BE2C (cell line): ENCODE measurements at regions not wholly inside any gene's neighbourhood (a gene's known extent, or its start where the extent isn't known, plus 50 kb on each side); places are given as distances from the start of the nearest gene placed in this dataset.

Source experiments
- DNase-seq: peaks from one replicate; pipeline ENCODE4 v3.0.0-alpha.2; 2020
- H3K27me3 ChIP-seq: fragments of 250-450 bp; sonication (Bioruptor Pico); 2 replicates; pipeline ENCODE4 v1.5.1; 2020; ENCODE audit warnings: mild to moderate bottlenecking
- H3K36me3 ChIP-seq: fragments of 250-450 bp; sonication (Bioruptor Pico); 2 replicates; pipeline ENCODE4 v1.5.1; 2020; ENCODE audit warnings: mild to moderate bottlenecking
- H3K4me1 ChIP-seq: fragments of 250-450 bp; sonication (Bioruptor Pico); 2 replicates; pipeline ENCODE4 v1.5.1; 2020
- H3K4me3 ChIP-seq: 2 replicates; pipeline ENCODE4 v1.5.1; 2011; ENCODE audit warnings: low read depth, low read length
- H3K9me3 ChIP-seq: fragments of 250-450 bp; sonication (Bioruptor Pico); 2 replicates; pipeline ENCODE4 v1.5.1; 2020
- CTCF ChIP-seq: IDR thresholded peaks from 2 replicates; pipeline ENCODE4 v1.5.1; 2012; ENCODE audit warnings: mild to moderate bottlenecking, low read depth, low read length

- peaks cover 2% of the 10 kb centered on the region; the same call in 1 of the 2 replicates for H3K9me3 ChIP-seq
- DNase-seq: peak; percentile 79
- TF ChIP-seq CTCF: no peak
- no peaks in the 10 kb centered on the region for H3K4me1 ChIP-seq
- no peaks in the 10 kb centered on the region for H3K27me3 ChIP-seq
- H3K4me3 ChIP-seq: peak overlapping the region; percentile 46
- no peaks in the 10 kb centered on the region for H3K36me3 ChIP-seq
Measured at GRCh38 chr14:95597784-95598211, 62.9 kb downstream of the GLRX5 start.

GRCh38 chr14:95601650-95602049, 66.8 kb downstream of the GLRX5 start:
- Histone ChIP-seq H3K27me3 (peaks cover 17% of the 10 kb centered on the region), H3K9me3 (peaks cover 2% of the 10 kb centered on the region; the same call in 1 of the 2 replicates), H3K4me3 (no peak overlapping the region), H3K4me1 (no peaks in the 10 kb centered on the region), H3K36me3 (no peaks in the 10 kb centered on the region)
- no peak for DNase-seq
- TF ChIP-seq CTCF: no peak

- no peaks in the 10 kb centered on the region for H3K4me1 ChIP-seq
- no peak for DNase-seq
- H3K36me3 ChIP-seq: no peaks in the 10 kb centered on the region
- peaks cover 32% of the 10 kb centered on the region for H3K27me3 ChIP-seq
- no peak overlapping the region for H3K4me3 ChIP-seq
- H3K9me3 ChIP-seq: peaks cover 2% of the 10 kb centered on the region; the same call in 1 of the 2 replicates
- no peak for TF ChIP-seq CTCF
Measured at GRCh38 chr14:95603415-95603814, 68.6 kb downstream of the GLRX5 start.

- H3K27me3 ChIP-seq: peaks cover 47% of the 10 kb centered on the region
- no peak for TF ChIP-seq CTCF
Measured at GRCh38 chr14:95606266-95606665, 71.4 kb downstream of the GLRX5 start.

GRCh38 chr14:95608637-95609235, 73.9 kb downstream of the GLRX5 start:
- no peaks in the 10 kb centered on the region for H3K9me3 ChIP-seq
- H3K4me1 ChIP-seq: no peaks in the 10 kb centered on the region
- peaks cover 57% of the 10 kb centered on the region for H3K27me3 ChIP-seq
- DNase-seq: no peak
- H3K36me3 ChIP-seq: no peaks in the 10 kb centered on the region
- no peak for TF ChIP-seq CTCF
- no peak overlapping the region for H3K4me3 ChIP-seq

More at GRCh38 chr14:95606266-95606665, 71.4 kb downstream of the GLRX5 start:
- no peak for DNase-seq
- Histone ChIP-seq H3K4me1 (no peaks in the 10 kb centered on the region), H3K4me3 (no peak overlapping the region), H3K36me3 (no peaks in the 10 kb centered on the region), H3K9me3 (no peaks in the 10 kb centered on the region)

- H3K4me3 ChIP-seq: no peak overlapping the region
- no peaks in the 10 kb centered on the region for H3K4me1 ChIP-seq
- H3K36me3 ChIP-seq: no peaks in the 10 kb centered on the region
- peak; percentile 87 for TF ChIP-seq CTCF
- peak; percentile 67 for DNase-seq
- H3K9me3 ChIP-seq: no peaks in the 10 kb centered on the region
- H3K27me3 ChIP-seq: peaks cover 55% of the 10 kb centered on the region
Measured at GRCh38 chr14:95609398-95609990, 74.6 kb downstream of the GLRX5 start.
